Superior temporal gyrus (tissue), 1 donor: ENCODE measurements at regions not wholly inside any gene's neighbourhood (a gene's known extent, or its start where the extent isn't known, plus 50 kb on each side); places are given as distances from the start of the nearest gene placed in this dataset.

Experiments used
- DNase-seq: peaks from one replicate; pipeline ENCODE4 v3.0.0-alpha.2; 2016; ENCODE audit errors: extremely low spot score

- peak; percentile 52 for DNase-seq
These were observed 76.1 kb downstream of the SLC25A47 start for GRCh38 chr14:100399052-100399849.

DNA sequence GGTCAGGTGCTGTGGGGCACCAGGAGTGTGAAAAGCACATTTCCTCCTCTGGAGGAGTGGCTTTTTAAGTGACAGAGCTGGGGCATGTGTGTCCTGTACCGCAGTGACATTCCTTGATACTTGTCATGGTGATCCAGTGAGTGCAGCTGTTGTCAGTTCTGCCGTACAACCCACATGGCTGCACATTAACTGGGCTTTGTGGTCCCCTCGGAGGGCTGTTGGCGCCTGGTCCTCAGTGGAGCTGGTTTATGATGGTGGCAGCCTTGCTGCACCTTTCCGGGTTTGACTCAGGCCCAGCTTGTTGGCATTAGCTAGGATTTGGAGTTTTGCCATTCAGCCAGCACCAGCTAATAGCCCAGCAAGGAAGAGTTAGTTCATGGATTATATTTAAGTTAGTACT is 77.0 kb downstream of the SLC25A47 start:
- no peak for DNase-seq

DNA sequence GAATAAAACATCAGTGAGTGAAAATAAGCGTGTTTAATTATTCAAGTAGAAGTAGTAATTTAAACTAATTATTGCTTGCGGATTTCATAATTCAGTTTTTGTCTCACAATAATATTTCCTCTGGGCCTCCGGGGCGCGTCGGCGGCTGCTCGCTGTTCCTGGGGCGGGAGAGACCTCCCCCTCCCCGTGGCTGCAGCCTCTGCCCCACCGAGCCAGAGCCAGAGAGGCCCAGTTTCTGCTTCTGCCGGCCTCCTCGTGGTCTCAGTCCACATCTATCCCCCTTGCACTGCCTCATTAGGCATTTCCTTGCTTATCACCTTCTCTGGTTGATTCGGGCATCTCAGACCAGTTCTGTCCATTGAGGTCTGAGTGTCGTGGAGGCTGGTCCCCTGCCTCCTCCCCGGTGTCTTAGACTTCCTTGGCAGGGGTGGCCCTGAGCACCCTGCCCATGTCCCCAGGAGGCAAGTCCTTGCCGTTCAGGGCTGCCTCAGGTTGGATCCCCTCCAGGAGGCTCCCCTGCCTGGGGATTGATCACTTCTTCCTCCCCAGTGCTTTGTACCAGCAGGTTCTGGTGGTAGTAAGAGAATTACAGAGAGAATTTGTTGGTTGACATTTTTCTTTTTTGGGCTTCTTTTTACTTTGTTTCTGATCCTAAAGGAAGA is 78.0 kb downstream of the SLC25A47 start:
- no peak for DNase-seq

DNA sequence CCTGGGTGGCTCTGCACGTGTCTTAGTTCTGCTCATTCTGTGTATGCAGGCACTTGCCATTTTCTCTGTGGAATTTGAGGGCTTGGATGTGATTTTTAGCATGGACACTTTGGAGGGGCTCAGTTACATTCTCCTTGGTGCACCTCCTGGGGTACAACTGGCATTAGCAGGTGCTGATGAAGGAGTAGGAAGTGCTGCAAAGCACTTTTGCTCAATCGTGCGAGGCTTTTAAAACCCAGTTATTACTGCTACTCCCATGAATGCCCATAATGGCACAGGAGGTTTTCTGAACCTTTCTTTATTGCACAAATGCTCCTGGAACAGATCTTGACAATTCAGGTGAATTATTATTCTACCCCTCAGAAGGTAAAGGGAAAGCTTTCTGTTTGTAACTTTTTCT is 78.7 kb downstream of the SLC25A47 start:
- no peak for DNase-seq

- no peak for DNase-seq
These were observed 79.5 kb downstream of the SLC25A47 start for GRCh38 chr14:100402631-100403030.

DNA sequence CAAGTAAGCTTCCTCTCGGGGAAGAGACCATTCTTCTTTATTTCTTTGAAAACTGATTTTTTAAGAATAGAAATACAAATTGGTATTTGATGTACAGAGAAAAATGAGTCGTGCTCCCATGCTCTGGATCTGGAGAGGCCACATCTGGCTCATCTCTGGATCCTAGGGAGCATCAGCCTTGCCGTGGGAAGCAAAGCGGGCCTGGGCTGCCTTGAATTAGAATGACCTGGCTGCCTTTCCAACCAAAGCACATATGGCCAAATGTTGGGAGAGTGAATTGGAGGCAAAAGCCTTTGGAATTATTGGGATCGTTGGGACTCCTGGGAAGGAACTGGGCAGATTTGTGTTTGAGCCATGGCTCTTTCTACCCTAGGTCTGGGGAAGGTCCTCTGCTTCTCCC is 80.0 kb downstream of the SLC25A47 start:
- no peak for DNase-seq

GRCh38 chr14:100403802-100404365 is 80.7 kb downstream of the SLC25A47 start:
- no peak for DNase-seq

DNA sequence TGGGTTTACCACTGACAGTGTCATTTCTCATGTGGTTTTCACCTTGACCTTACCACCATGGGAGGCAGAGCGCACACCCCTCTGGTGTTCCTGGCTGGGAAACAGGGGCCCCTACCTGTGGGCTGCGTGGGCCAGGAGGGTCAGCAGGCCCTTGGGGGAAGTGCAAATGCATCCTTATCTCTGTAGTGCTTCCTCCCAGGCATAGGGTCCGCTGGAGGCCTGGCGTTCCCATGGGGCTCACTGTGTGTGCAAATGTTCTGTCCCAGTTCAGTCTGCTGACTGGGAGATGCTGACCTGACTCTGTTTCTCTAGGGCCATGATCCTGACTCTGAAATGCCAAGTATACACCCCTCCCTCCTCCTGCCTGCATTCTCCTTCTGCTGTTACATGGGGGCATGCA is 81.3 kb downstream of the SLC25A47 start:
- DNase-seq = no peak

DNA sequence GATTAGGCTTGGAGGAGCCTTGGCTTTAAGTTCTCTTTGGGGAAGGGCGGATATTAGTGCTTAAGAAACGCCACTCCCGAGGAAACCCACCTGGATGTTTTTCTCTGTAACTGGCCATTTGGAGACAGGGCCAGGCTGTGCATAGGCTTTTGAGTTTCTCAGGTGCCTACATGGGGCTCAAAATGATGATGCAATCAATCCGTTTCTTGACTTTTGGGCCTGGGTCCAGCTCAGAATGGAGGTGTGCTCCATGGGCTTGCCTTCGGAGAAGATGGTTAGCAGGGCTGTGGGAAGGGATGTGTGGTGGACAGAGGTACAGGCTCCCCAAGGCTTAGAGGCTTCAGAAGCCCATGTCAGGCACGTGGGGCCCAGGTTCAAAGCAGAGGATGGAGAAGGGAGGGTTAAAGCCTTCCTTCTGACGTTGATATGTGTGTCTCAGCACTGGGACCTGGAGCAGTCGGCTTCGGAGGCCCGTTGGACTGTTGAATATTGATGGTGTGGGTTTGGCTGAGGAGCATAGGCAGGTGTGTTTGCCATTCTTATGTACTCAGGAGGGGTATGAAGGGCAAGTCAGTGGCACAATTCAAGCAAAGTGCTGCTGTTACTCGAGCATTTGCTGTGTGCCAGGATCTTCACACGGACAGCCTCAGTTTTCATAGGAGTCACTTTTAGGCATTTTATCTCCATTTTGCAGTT is 82.8 kb downstream of the SLC25A47 start:
- DNase-seq = no peak

GRCh38 chr14:100406505-100407131 is 83.5 kb downstream of the SLC25A47 start:
- no peak for DNase-seq

GRCh38 chr14:100407376-100408102 is 84.4 kb downstream of the SLC25A47 start:
- no peak for DNase-seq

GRCh38 chr14:100408350-100409002 is 85.3 kb downstream of the SLC25A47 start:
- DNase-seq = no peak

DNA sequence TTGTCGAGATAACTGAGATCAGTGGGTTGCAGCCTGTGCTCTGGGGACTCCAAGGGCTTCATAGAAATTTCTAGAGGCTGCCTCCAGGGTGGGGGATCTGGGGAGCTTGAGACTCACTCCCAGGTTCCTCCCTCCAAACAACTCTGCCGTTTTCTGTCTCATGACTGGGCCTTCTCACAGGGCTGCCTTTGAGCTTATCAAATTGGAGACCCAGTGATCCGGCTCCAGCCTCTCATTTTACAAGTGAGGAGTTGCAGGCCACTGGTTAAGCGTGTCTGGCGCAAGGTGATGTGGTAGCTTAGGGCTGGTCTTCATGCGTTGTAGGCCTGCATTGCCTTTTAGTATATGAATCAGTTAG is 85.8 kb downstream of the SLC25A47 start:
- no peak for DNase-seq

- DNase-seq = no peak
These were observed 86.5 kb downstream of the SLC25A47 start for GRCh38 chr14:100409651-100410050.

DNA sequence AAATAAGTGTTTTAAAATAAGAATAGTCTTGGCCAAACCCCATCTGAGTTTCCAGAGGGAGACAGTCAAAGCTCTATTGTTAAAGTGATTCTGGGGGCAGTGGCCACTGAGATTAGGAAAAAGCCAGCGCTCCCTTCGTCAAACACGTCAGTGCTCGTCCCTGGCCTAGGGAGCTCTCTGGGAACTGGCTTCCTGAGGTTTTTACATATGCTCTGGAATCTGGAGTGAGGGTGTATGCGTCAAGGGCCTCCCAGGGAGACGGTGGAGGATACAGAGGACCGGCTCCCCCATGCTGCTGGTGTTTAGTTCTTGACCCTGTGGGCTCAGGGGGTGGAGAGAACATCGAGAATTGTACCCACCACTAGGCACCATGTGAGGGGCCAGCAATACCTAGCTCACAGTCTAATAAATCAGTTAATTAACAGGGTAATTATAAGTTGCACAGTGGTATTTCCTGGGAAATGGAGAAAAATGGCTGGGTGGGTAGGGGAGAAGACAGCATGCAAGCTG is 87.0 kb downstream of the SLC25A47 start:
- no peak for DNase-seq

GRCh38 chr14:100413699-100414098 is 90.6 kb downstream of the SLC25A47 start:
- no peak for DNase-seq

GRCh38 chr14:100415226-100415625 is 92.1 kb downstream of the SLC25A47 start:
- no peak for DNase-seq

GRCh38 chr14:100416081-100416680 is 93.0 kb downstream of the SLC25A47 start:
- no peak for DNase-seq

DNA sequence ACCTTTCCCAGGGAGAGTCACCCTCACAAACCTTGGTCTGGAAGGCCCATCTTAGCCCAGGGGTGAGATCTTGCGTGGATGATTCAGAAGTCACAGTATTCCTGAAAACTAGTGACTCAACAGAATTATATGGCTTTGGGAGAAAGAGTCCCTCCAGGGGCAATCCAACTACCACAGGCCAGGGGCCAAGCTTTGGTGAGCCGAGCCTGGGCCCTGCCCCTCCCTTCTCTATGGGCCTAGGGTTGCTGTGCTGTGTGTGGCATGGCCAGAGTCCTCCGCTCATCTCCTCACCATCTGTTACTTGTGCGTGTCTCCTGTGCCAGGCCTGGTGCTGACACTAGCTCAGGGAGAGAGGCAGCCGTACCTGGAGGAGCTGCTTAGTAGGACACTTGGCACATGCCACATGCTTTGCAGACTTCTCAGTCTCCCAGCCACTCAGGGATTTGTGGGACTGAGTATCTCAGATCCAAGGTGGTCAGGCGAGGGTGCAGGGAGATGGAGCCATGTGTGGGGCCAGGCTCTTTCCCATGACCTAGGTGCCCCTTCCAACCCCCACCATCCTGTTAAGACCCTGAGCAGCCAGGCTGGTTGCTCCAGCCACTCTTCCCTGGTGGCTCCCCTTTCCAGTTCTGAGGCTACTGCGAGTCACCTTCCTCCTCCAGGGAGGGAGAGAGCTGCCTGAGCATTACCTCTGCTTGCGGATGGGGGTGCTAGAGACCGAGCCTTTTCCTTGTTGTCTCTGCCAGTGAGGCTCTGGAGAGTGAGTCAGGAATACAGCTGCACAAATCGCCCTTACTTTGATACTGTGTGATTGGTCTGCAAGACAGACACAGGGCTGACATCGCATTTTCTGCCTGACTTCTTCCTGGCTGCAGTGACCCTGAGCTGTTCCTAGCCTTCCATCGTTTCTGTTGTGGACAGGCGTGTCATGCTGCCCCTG is 94.1 kb downstream of the SLC25A47 start:
- DNase-seq = peak; percentile 76
